Upper lobe of left lung (tissue), 6 donors: ENCODE measurements at regions not wholly inside any gene's neighbourhood (a gene's known extent, or its start where the extent isn't known, plus 50 kb on each side); places are given as distances from the start of the nearest gene placed in this dataset.
A peak's percentile ranks its signal among the peaks of the same experiment; 100 is the strongest.
"Not testable (repeated sequence)": the region's sequence is repeated elsewhere in the genome, so short reads cannot be mapped to it uniquely, and the experiment has no call there.

Experiments
- ATAC-seq, 2 donors: fragments of 200-7000 bp; cut with Tn5 transposase; one replicate each; pipeline ENCODE4 v1.9.1; 2022; ENCODE audit warnings: mild to moderate bottlenecking in 2 of 2, moderate library complexity in 2 of 2; ENCODE audit not compliant: low FRiP score in 2 of 2
- DNase-seq, 2 donors: peaks; one replicate each; pipeline ENCODE4 v3.0.0-alpha.2; 2019 to 2020
- H3K27ac ChIP-seq, 4 donors: fragments of 200-600 bp; sonication (generic); one replicate each; pipeline ENCODE4 v1.5.1; 2016 to 2019
- H3K27me3 ChIP-seq, 4 donors: fragments of 200-600 bp; sonication (generic); one replicate each; pipeline ENCODE4 v1.5.1; 2017 to 2019
- H3K36me3 ChIP-seq, 4 donors: fragments of 200-600 bp; sonication (generic); one replicate each; pipeline ENCODE4 v1.5.1; 2016 to 2019
- H3K4me1 ChIP-seq, 4 donors: fragments of 200-600 bp; sonication (generic); one replicate each; pipeline ENCODE4 v1.5.1; 2018 to 2019
- H3K4me3 ChIP-seq, 4 donors: fragments of 200-600 bp; sonication (generic); one replicate each; pipeline ENCODE4 v1.5.1; 2017 to 2019; ENCODE audit warnings: mild to moderate bottlenecking in 2 of 4, moderate library complexity in 1 of 4
- H3K9me3 ChIP-seq, 4 donors: fragments of 200-600 bp; sonication (generic); one replicate each; pipeline ENCODE4 v1.5.1; 2018 to 2019
- EP300 ChIP-seq, 4 donors: sonication (generic); formaldehyde crosslinking; IDR thresholded peaks; one replicate each; pipeline ENCODE4 v1.5.1; 2017; ENCODE audit warnings: antibody characterized with exemption in 4 of 4, control low read depth in 2 of 4
- POLR2A ChIP-seq, 4 donors: fragments of 450-650 bp; IDR thresholded peaks; one replicate each; pipeline ENCODE4 v1.5.1; 2016 to 2017; ENCODE audit warnings: antibody characterized with exemption in 4 of 4, mild to moderate bottlenecking in 2 of 4
- POLR2AphosphoS5 ChIP-seq, 2 donors: sonication (generic); formaldehyde crosslinking; IDR thresholded peaks; one replicate each; pipeline ENCODE4 v1.5.1; 2017; ENCODE audit warnings: antibody characterized with exemption in 2 of 2
- WGBS, 2 donors: methylation state at CpG; one replicate each; pipeline ENCODE4 v1.1.5; 2017 to 2018; 5-methylcytosine and 5-hydroxymethylcytosine counted together
- TF ChIP-seq, protein P1 (sequence below), 6 experiments: fragments of 450-650 bp in 4 of 6; fragments of 200-600 bp in 2 of 6; sonication (generic) in 2 of 6; IDR thresholded peaks; one replicate each; pipeline ENCODE4 v1.5.1; 2016 to 2019; ENCODE audit warnings: antibody characterized with exemption in 6 of 6
- donor health status: DM: no; HTN: no; CAD: no; lungs with moderate emphysema.
- donor health status: DM: no; HTN: yes; CAD: no; lungs with severe emphysema.

DNA sequence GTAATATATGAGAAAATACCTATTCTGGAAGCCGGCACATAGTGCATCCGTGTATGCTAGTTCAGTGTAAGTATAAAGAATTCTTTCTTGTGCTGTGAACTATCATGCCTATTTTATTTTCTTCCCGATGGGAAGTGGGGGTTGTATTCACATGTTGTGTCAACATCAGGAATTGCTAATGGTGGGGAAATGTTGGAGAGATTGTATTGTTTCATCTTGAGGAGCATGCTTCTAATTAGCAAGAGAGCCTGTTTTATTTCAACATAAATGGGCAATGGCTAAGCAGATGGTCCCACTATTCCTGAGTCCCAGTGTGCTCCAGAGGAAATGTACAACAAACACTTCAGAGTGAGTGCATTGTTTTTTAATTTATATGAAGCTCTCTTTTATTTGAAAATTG lies 485.2 kb downstream of the PLPP3 start:
- DNase-seq (no peak), ATAC-seq (no peak)
- Histone ChIP-seq H3K9me3 (no peaks in the 10 kb centered on the region), H3K36me3 (no peaks in the 10 kb centered on the region), H3K27me3 (no peaks in the 10 kb centered on the region), H3K4me1 (no peaks in the 10 kb centered on the region), H3K27ac (no peak overlapping the region), H3K4me3 (no peak overlapping the region)
- TF ChIP-seq, protein P1, sequence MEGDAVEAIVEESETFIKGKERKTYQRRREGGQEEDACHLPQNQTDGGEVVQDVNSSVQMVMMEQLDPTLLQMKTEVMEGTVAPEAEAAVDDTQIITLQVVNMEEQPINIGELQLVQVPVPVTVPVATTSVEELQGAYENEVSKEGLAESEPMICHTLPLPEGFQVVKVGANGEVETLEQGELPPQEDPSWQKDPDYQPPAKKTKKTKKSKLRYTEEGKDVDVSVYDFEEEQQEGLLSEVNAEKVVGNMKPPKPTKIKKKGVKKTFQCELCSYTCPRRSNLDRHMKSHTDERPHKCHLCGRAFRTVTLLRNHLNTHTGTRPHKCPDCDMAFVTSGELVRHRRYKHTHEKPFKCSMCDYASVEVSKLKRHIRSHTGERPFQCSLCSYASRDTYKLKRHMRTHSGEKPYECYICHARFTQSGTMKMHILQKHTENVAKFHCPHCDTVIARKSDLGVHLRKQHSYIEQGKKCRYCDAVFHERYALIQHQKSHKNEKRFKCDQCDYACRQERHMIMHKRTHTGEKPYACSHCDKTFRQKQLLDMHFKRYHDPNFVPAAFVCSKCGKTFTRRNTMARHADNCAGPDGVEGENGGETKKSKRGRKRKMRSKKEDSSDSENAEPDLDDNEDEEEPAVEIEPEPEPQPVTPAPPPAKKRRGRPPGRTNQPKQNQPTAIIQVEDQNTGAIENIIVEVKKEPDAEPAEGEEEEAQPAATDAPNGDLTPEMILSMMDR (IDR thresholded peaks at IDR 0.05): no peak
- no peak for TF ChIP-seq EP300 (IDR thresholded peaks at IDR 0.05)
- TF ChIP-seq POLR2AphosphoS5 (IDR thresholded peaks at IDR 0.05): no peak
- TF ChIP-seq POLR2A (IDR thresholded peaks at IDR 0.05): no peak
- 78 to 81% methylated on average over 3 of the region's 3 CpGs for WGBS, 2 donors

- Histone ChIP-seq H3K36me3 (no peaks in the 10 kb centered on the region), H3K4me1 (no peaks in the 10 kb centered on the region), H3K9me3 (no peaks in the 10 kb centered on the region), H3K27me3 (no peaks in the 10 kb centered on the region), H3K4me3 (no peak overlapping the region), H3K27ac (no peak overlapping the region)
- DNase-seq: no peak
- TF ChIP-seq POLR2A (IDR thresholded peaks at IDR 0.05) (no peak), EP300 (IDR thresholded peaks at IDR 0.05) (no peak), POLR2AphosphoS5 (IDR thresholded peaks at IDR 0.05) (no peak)
- TF ChIP-seq, protein P1 (IDR thresholded peaks at IDR 0.05): no peak
- 75 to 86% methylated on average over 1 to 2 of the region's 2 CpGs for WGBS, 2 donors
- ATAC-seq: no peak
Observed at GRCh38 chr1:56092684-56093570, 486.4 kb downstream of the PLPP3 start.

DNA sequence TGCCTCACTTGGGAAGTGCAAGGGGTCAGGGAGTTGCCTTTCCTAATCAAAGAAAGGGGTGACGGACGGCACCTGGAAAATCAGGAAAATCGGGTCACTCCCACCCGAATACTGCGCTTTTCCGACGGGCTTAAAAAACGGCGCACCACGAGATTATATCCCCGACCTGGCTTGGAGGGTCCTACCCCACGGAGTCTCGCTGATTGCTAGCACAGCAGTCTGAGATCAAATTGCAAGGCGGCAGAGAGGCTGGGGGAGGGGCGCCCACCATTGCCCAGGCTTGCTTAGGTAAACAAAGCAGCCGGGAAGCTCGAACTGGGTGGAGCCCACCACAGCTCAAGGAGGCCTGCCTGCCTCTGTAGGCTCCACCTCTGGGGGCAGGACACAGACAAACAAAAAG lies 489.5 kb downstream of the PLPP3 start:
- not testable (repeated sequence) for H3K27me3 ChIP-seq, H3K4me1 ChIP-seq, H3K9me3 ChIP-seq, H3K36me3 ChIP-seq, H3K4me3 ChIP-seq, H3K27ac ChIP-seq, ATAC-seq
- WGBS, 2 donors: 87 to 90% methylated on average over 15 to 17 of the region's 17 CpGs
- DNase-seq: peak in 1 of 2 donors; percentile 10

DNA sequence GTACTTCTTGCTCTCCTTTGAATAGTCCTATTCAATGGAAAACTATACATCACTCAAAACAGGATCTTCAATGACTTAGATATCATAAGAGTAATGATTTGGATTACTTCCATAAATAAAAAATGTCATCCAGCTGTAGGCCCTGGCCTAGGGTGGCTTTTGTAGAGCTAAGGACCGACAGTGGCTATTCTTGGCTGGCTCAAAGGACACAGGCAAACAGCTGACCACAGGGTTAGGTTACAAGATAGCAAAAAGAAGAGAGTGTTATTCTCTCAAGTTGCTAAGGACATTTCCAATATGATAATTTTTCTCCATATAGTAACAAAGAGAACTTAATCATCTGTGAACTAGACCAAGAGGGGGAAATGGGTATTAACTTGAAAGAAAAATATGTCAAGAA lies 495.1 kb downstream of the PLPP3 start:
- Histone ChIP-seq H3K4me1 (peaks cover 0 to 9% (median 4%) of the 10 kb centered on the region in 4 donors), H3K9me3 (no peaks in the 10 kb centered on the region), H3K27ac (no peak overlapping the region), H3K4me3 (no peak overlapping the region), H3K27me3 (no peaks in the 10 kb centered on the region), H3K36me3 (no peaks in the 10 kb centered on the region)
- no peak for DNase-seq
- TF ChIP-seq, protein P1 (IDR thresholded peaks at IDR 0.05): no peak
- TF ChIP-seq POLR2A (IDR thresholded peaks at IDR 0.05) (no peak), EP300 (IDR thresholded peaks at IDR 0.05) (no peak), POLR2AphosphoS5 (IDR thresholded peaks at IDR 0.05) (no peak)
- ATAC-seq: no peak
- 72 to 87% methylated on average over 1 of the region's 1 CpG for WGBS, 2 donors

DNA sequence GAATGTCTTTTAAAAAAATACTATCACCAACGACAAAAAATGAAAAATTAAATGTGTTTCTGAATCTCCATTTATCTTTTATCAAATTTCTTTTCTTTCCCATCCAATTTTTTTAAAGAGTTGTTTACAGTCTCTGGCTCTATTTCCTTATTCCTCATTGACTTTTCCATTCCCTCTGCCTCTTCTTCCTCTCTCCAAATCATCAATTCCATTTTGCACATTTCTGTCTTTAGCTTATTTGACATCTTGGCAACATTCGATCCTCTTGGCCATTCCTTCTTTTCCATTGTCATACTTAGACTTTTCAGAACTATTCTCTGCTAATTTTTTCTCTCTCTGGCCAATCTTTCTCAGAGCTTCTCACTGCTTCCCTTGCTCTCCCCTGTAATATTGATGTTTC lies 497.6 kb downstream of the PLPP3 start:
- TF ChIP-seq POLR2AphosphoS5 (IDR thresholded peaks at IDR 0.05) (no peak), EP300 (IDR thresholded peaks at IDR 0.05) (no peak), POLR2A (IDR thresholded peaks at IDR 0.05) (no peak)
- TF ChIP-seq, protein P1 (IDR thresholded peaks at IDR 0.05): no peak
- H3K9me3 ChIP-seq: no peaks in the 10 kb centered on the region
- no peak overlapping the region for H3K4me3 ChIP-seq
- DNase-seq: no peak
- H3K27me3 ChIP-seq: no peaks in the 10 kb centered on the region
- 55 to 62% methylated on average over 2 of the region's 2 CpGs for WGBS, 2 donors
- no peak for ATAC-seq
- no peak overlapping the region for H3K27ac ChIP-seq
- H3K4me1 ChIP-seq: peaks cover 0 to 11% (median 4%) of the 10 kb centered on the region in 4 donors
- no peaks in the 10 kb centered on the region for H3K36me3 ChIP-seq
